ENCODE measurements at regions not wholly inside any gene's neighbourhood (a gene's known extent, or its start where the extent isn't known, plus 50 kb on each side); places are given as distances from the start of the nearest gene placed in this dataset.

- no peak for TF ChIP-seq EZH2 (IDR thresholded peaks at IDR 0.05; ENCODE audit: low read depth, unreplicated experiment)
- TF ChIP-seq REST (IDR thresholded peaks at IDR 0.05; ENCODE audit: unreplicated experiment): no peak
- no peak for TF ChIP-seq CTCF (conservative IDR thresholded peaks at IDR 0.05; ENCODE audit: low read depth in 2 of 2)
- no peak for TF ChIP-seq POLR2AphosphoS5 (IDR thresholded peaks at IDR 0.05; ENCODE audit: low read depth)
- no peak for TF ChIP-seq ZNF331 (CRISPR knock-in tag; IDR thresholded peaks at IDR 0.05; ENCODE audit: low read depth)
- TF ChIP-seq ZNF114 (CRISPR knock-in tag; IDR thresholded peaks at IDR 0.05): no peak
- no peak for TF ChIP-seq EZH2phosphoT487 (IDR thresholded peaks at IDR 0.05; ENCODE audit: unreplicated experiment)
- TF ChIP-seq CREB1 (CRISPR knock-in tag; IDR thresholded peaks at IDR 0.05; ENCODE audit: low read depth): no peak
- no peak for TF ChIP-seq JUNB (IDR thresholded peaks at IDR 0.05; ENCODE audit: unreplicated experiment)
- no peak for TF ChIP-seq STAT1 (IDR thresholded peaks at IDR 0.05; ENCODE audit: unreplicated experiment)
- TF ChIP-seq ETS1 (IDR thresholded peaks at IDR 0.05): no peak
- TF ChIP-seq NANOG (IDR thresholded peaks at IDR 0.05; ENCODE audit: borderline replicate concordance): no peak
Observed at GRCh38 chr3:106129939-106130338, 261.1 kb upstream of the CBLB start.

All from GM23338 (cell line).